Vagina (tissue), 2 donors: ENCODE measurements at regions not wholly inside any gene's neighbourhood (a gene's known extent, or its start where the extent isn't known, plus 50 kb on each side); places are given as distances from the start of the nearest gene placed in this dataset.
"Not testable (repeated sequence)": the region's sequence is repeated elsewhere in the genome, so short reads cannot be mapped to it uniquely, and the experiment has no call there.

Experiments used
- CTCF ChIP-seq, 3 experiments: fragments of 450-650 bp in 2 of 3; fragments of 200-600 bp in 1 of 3; sonication (generic) in 1 of 3; IDR thresholded peaks; one replicate each; pipeline ENCODE4 v1.5.1; 2017 to 2019; ENCODE audit warnings: antibody characterized with exemption in 3 of 3, mild to moderate bottlenecking in 2 of 3, moderate library complexity in 2 of 3
- POLR2A ChIP-seq, 2 donors: fragments of 450-650 bp; IDR thresholded peaks; one replicate each; pipeline ENCODE4 v1.6.1; 2017; ENCODE audit warnings: antibody characterized with exemption in 2 of 2, mild to moderate bottlenecking in 2 of 2, moderate library complexity in 2 of 2
- POLR2AphosphoS5 ChIP-seq, 2 donors: sonication (generic); formaldehyde crosslinking; IDR thresholded peaks; one replicate each; pipeline ENCODE4 v1.9.0; 2017; ENCODE audit warnings: antibody characterized with exemption in 2 of 2, mild to moderate bottlenecking in 2 of 2, low read depth in 1 of 2; ENCODE audit not compliant: insufficient read depth in 1 of 2

- TF ChIP-seq POLR2A (IDR thresholded peaks at IDR 0.05); CTCF (IDR thresholded peaks at IDR 0.05); POLR2AphosphoS5 (IDR thresholded peaks at IDR 0.05; ENCODE audit: insufficient read depth in 1 of 2, low read depth in 1 of 2): not testable (repeated sequence)
These were observed 56.3 kb upstream of the P3H2 start for GRCh38 chr3:190176933-190177525.
